ENCODE measurements at regions not wholly inside any gene's neighbourhood (a gene's known extent, or its start where the extent isn't known, plus 50 kb on each side); places are given as distances from the start of the nearest gene placed in this dataset.

DNA sequence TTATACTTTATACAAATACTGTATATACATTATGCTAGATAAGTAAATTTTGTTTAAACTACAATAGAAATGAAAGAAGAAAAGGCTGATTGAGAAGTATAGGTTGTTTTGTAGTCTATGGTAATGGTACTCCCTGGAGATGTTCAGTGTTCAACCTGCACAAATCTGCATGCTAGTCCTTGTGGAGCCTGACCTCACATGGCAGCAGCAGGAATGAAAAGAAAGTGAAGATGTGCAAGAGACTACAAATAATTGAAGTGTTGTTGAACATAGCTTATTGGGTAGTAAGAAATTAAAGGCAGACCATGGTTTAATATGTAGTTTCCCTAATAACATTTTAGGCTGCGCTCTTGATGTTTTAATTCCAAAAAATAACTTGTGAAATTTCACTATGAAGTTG, 201.2 kb downstream of the TGFB2 start:
- no peak overlapping the region for H2AK5ac ChIP-seq (ENCODE audit: low read length, severe bottlenecking)
- no peak overlapping the region for H3K14ac ChIP-seq (ENCODE audit: low read length in 2 of 2)

DNA sequence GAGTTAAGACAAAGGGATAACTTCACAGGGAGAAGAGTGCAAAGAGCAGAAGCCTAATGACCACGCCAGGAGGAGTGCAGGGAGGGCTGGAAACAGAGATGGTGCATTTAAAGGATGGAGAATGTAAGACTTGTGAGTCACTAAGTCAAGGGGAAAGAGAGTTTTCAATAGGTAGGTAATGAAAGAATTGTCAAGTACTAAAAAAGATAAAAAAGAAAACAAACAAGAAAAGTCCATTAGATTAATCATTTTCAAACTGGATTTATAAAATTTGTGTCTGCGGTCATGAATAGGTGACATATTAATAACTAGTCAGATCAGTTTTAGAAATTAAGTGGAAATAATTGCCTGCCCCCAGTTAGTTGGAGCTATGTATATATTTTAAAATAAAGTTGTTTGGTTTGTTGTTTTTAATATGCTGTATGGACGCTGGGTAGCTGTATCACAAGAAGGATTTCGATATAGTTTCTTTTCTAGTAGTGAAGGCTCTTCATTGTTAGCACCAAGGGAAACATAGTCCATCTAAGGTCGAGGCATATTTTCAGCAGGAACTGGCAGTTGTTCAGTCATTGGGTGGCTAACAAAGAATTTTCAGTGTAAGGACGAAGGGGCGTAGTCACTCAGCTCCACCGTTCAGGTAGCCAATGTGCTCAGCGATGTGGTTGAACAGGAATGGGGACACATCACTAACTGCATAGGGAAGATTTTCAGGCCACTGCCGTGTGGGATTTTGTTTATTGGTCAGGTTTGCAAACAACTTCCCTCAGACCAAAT, 203.0 kb downstream of the TGFB2 start:
- Histone ChIP-seq H3K79me1 (replicated peaks; ENCODE audit: low read length, poor library complexity, severe bottlenecking) (no peaks in the 10 kb centered on the region), H3K23ac (ENCODE audit: low read length in 2 of 2) (no peak overlapping the region), H2BK12ac (ENCODE audit: low read length in 2 of 2) (no peak overlapping the region), H3K9me3 (ENCODE audit: control insufficient read depth, low read length) (no peaks in the 10 kb centered on the region), H2BK5ac (ENCODE audit: low read depth, low read length, poor library complexity, severe bottlenecking) (peak overlapping the region; percentile 94), H3K18ac (ENCODE audit: low read depth in 1 of 2, low read length in 2 of 2) (no peak overlapping the region), H2AFZ (ENCODE audit: low read depth, low read length) (no peak overlapping the region), H4K91ac (ENCODE audit: low read length) (no peak overlapping the region), H3K36me3 (ENCODE audit: control insufficient read depth in 1 of 2, insufficient read depth in 2 of 2, low read depth in 1 of 2, low read length in 2 of 2) (no peaks in the 10 kb centered on the region), H3K9ac (ENCODE audit: low read length) (no peak overlapping the region), H2BK120ac (ENCODE audit: low read depth, low read length) (no peak overlapping the region), H3K27ac (ENCODE audit: low read length, poor library complexity, severe bottlenecking) (peak overlapping the region; percentile 97), H3K4me1 (ENCODE audit: control insufficient read depth, insufficient read depth, low read depth, low read length) (no peaks in the 10 kb centered on the region), H2BK15ac (ENCODE audit: low read depth, poor library complexity, severe bottlenecking) (no peak overlapping the region), H2AK5ac (ENCODE audit: low read length, severe bottlenecking) (peak overlapping the region; percentile 47), H3K4me2 (ENCODE audit: low read length, poor library complexity, severe bottlenecking) (no peak overlapping the region), H3K14ac (ENCODE audit: low read length in 2 of 2) (no peak overlapping the region), H3K4ac (ENCODE audit: low read depth in 1 of 2, low read length in 2 of 2) (no peak overlapping the region), H3K4me3 (ENCODE audit: insufficient read depth in 1 of 2, low read depth in 1 of 2, low read length in 2 of 2) (no peak overlapping the region), H4K8ac (ENCODE audit: low read length) (no peak overlapping the region), H3K27me3 (ENCODE audit: control insufficient read depth in 1 of 2, insufficient read depth in 1 of 2, low read length in 2 of 2) (no peaks in the 10 kb centered on the region)
- no peak for DNase-seq
- 91% methylated on average over 9 of the region's 10 CpGs for WGBS

More for the DNA sequence above, 201.2 kb downstream of the TGFB2 start:
- no peak overlapping the region for H3K4ac ChIP-seq (ENCODE audit: low read depth in 1 of 2, low read length in 2 of 2)
- H4K8ac ChIP-seq (ENCODE audit: low read length): no peak overlapping the region
- no peak overlapping the region for H2BK15ac ChIP-seq (ENCODE audit: low read depth, poor library complexity, severe bottlenecking)
- H3K9ac ChIP-seq (ENCODE audit: low read length): no peak overlapping the region
- H2BK12ac ChIP-seq (ENCODE audit: low read length in 2 of 2): no peak overlapping the region
- H2AFZ ChIP-seq (ENCODE audit: low read depth, low read length): no peak overlapping the region
- DNase-seq: no peak
- no peak overlapping the region for H2BK5ac ChIP-seq (ENCODE audit: low read depth, low read length, poor library complexity, severe bottlenecking)
- H3K79me1 ChIP-seq (replicated peaks; ENCODE audit: low read length, poor library complexity, severe bottlenecking): no peaks in the 10 kb centered on the region
- H2BK120ac ChIP-seq (ENCODE audit: low read depth, low read length): no peak overlapping the region
- H3K23ac ChIP-seq (ENCODE audit: low read length in 2 of 2): no peak overlapping the region
- H4K91ac ChIP-seq (ENCODE audit: low read length): no peak overlapping the region
- H3K18ac ChIP-seq (ENCODE audit: low read depth in 1 of 2, low read length in 2 of 2): no peak overlapping the region
- H3K4me1 ChIP-seq (ENCODE audit: control insufficient read depth, insufficient read depth, low read depth, low read length): no peaks in the 10 kb centered on the region
- H3K27me3 ChIP-seq (ENCODE audit: control insufficient read depth in 1 of 2, insufficient read depth in 1 of 2, low read length in 2 of 2): no peaks in the 10 kb centered on the region
- no peak overlapping the region for H3K4me3 ChIP-seq (ENCODE audit: insufficient read depth in 1 of 2, low read depth in 1 of 2, low read length in 2 of 2)
- WGBS: no CpG with 5 or more reads among the region's 1 CpG
- no peak overlapping the region for H3K27ac ChIP-seq (ENCODE audit: low read length, poor library complexity, severe bottlenecking)
- no peaks in the 10 kb centered on the region for H3K36me3 ChIP-seq (ENCODE audit: control insufficient read depth in 1 of 2, insufficient read depth in 2 of 2, low read depth in 1 of 2, low read length in 2 of 2)
- no peak overlapping the region for H3K4me2 ChIP-seq (ENCODE audit: low read length, poor library complexity, severe bottlenecking)
- no peaks in the 10 kb centered on the region for H3K9me3 ChIP-seq (ENCODE audit: control insufficient read depth, low read length)

DNA sequence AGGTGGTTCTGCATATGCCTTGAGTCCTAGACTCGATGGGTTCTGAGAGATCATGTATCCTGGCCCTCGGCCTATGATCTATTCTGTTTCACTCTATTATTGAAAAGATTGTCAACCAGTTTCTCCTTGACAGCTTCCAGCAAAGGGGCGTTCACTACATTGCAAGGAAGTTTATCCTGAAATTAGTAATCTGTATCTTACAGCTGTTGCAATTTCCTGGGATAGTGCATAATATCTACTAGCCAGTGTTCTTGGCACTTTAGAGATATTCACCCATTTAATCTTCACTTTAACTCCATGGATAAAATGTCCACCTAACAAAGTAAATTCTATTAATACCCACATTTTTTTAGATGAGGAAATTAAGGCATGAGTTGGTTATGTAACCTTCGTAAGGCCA, 203.6 kb downstream of the TGFB2 start:
- H2BK12ac ChIP-seq (ENCODE audit: low read length in 2 of 2): no peak overlapping the region
- H3K79me1 ChIP-seq (replicated peaks; ENCODE audit: low read length, poor library complexity, severe bottlenecking): no peaks in the 10 kb centered on the region
- no peak overlapping the region for H4K8ac ChIP-seq (ENCODE audit: low read length)
- no peak overlapping the region for H2BK120ac ChIP-seq (ENCODE audit: low read depth, low read length)
- peak overlapping the region; percentile 94 for H2BK5ac ChIP-seq (ENCODE audit: low read depth, low read length, poor library complexity, severe bottlenecking)
- H3K18ac ChIP-seq (ENCODE audit: low read depth in 1 of 2, low read length in 2 of 2): no peak overlapping the region
- H3K14ac ChIP-seq (ENCODE audit: low read length in 2 of 2): no peak overlapping the region
- peak overlapping the region; percentile 65 for H2AK5ac ChIP-seq (ENCODE audit: low read length, severe bottlenecking)
- H2BK15ac ChIP-seq (ENCODE audit: low read depth, poor library complexity, severe bottlenecking): no peak overlapping the region
- H3K4me3 ChIP-seq (ENCODE audit: insufficient read depth in 1 of 2, low read depth in 1 of 2, low read length in 2 of 2): no peak overlapping the region
- H3K4me2 ChIP-seq (ENCODE audit: low read length, poor library complexity, severe bottlenecking): no peak overlapping the region
- H3K27me3 ChIP-seq (ENCODE audit: control insufficient read depth in 1 of 2, insufficient read depth in 1 of 2, low read length in 2 of 2): no peaks in the 10 kb centered on the region
- no peak overlapping the region for H3K23ac ChIP-seq (ENCODE audit: low read length in 2 of 2)
- no peaks in the 10 kb centered on the region for H3K36me3 ChIP-seq (ENCODE audit: control insufficient read depth in 1 of 2, insufficient read depth in 2 of 2, low read depth in 1 of 2, low read length in 2 of 2)
- H4K91ac ChIP-seq (ENCODE audit: low read length): no peak overlapping the region
- peak overlapping the region; percentile 92 for H3K27ac ChIP-seq (ENCODE audit: low read length, poor library complexity, severe bottlenecking)
- no peaks in the 10 kb centered on the region for H3K9me3 ChIP-seq (ENCODE audit: control insufficient read depth, low read length)
- 89% methylated on average over 1 of the region's 4 CpGs for WGBS
- no peak overlapping the region for H2AFZ ChIP-seq (ENCODE audit: low read depth, low read length)
- no peak overlapping the region for H3K4ac ChIP-seq (ENCODE audit: low read depth in 1 of 2, low read length in 2 of 2)
- no peak overlapping the region for H3K9ac ChIP-seq (ENCODE audit: low read length)
- H3K4me1 ChIP-seq (ENCODE audit: control insufficient read depth, insufficient read depth, low read depth, low read length): no peaks in the 10 kb centered on the region
- DNase-seq: no peak

GRCh38 chr1:218553197-218553596, 208.1 kb downstream of the TGFB2 start:
- no peak overlapping the region for H2BK5ac ChIP-seq (ENCODE audit: low read depth, low read length, poor library complexity, severe bottlenecking)
- no peak overlapping the region for H3K18ac ChIP-seq (ENCODE audit: low read depth in 1 of 2, low read length in 2 of 2)
- H2AFZ ChIP-seq (ENCODE audit: low read depth, low read length): no peak overlapping the region
- peaks cover 3% of the 10 kb centered on the region for H3K4me1 ChIP-seq (ENCODE audit: control insufficient read depth, insufficient read depth, low read depth, low read length)
- no peak overlapping the region for H3K9ac ChIP-seq (ENCODE audit: low read length)
- H3K27ac ChIP-seq (ENCODE audit: low read length, poor library complexity, severe bottlenecking): no peak overlapping the region
- no peaks in the 10 kb centered on the region for H3K9me3 ChIP-seq (ENCODE audit: control insufficient read depth, low read length)
- no peak overlapping the region for H2BK120ac ChIP-seq (ENCODE audit: low read depth, low read length)
- WGBS: 96% methylated on average over 2 of the region's 2 CpGs
- H2BK15ac ChIP-seq (ENCODE audit: low read depth, poor library complexity, severe bottlenecking): no peak overlapping the region
- no peak overlapping the region for H3K14ac ChIP-seq (ENCODE audit: low read length in 2 of 2)
- H2AK5ac ChIP-seq (ENCODE audit: low read length, severe bottlenecking): peak overlapping the region; percentile 33
- no peak overlapping the region for H3K4me2 ChIP-seq (ENCODE audit: low read length, poor library complexity, severe bottlenecking)
- no peak overlapping the region for H3K23ac ChIP-seq (ENCODE audit: low read length in 2 of 2)
- H3K4ac ChIP-seq (ENCODE audit: low read depth in 1 of 2, low read length in 2 of 2): no peak overlapping the region
- no peak for DNase-seq
- H3K36me3 ChIP-seq (ENCODE audit: control insufficient read depth in 1 of 2, insufficient read depth in 2 of 2, low read depth in 1 of 2, low read length in 2 of 2): no peaks in the 10 kb centered on the region
- H3K27me3 ChIP-seq (ENCODE audit: control insufficient read depth in 1 of 2, insufficient read depth in 1 of 2, low read length in 2 of 2): no peaks in the 10 kb centered on the region
- H3K79me1 ChIP-seq (replicated peaks; ENCODE audit: low read length, poor library complexity, severe bottlenecking): no peaks in the 10 kb centered on the region
- H2BK12ac ChIP-seq (ENCODE audit: low read length in 2 of 2): no peak overlapping the region
- H3K4me3 ChIP-seq (ENCODE audit: insufficient read depth in 1 of 2, low read depth in 1 of 2, low read length in 2 of 2): no peak overlapping the region
- no peak overlapping the region for H4K8ac ChIP-seq (ENCODE audit: low read length)
- H4K91ac ChIP-seq (ENCODE audit: low read length): no peak overlapping the region

Data from mesenchymal stem cell (in vitro differentiated cells and primary cell).